ENCODE measurements at regions not wholly inside any gene's neighbourhood (a gene's known extent, or its start where the extent isn't known, plus 50 kb on each side); places are given as distances from the start of the nearest gene placed in this dataset.

DNA sequence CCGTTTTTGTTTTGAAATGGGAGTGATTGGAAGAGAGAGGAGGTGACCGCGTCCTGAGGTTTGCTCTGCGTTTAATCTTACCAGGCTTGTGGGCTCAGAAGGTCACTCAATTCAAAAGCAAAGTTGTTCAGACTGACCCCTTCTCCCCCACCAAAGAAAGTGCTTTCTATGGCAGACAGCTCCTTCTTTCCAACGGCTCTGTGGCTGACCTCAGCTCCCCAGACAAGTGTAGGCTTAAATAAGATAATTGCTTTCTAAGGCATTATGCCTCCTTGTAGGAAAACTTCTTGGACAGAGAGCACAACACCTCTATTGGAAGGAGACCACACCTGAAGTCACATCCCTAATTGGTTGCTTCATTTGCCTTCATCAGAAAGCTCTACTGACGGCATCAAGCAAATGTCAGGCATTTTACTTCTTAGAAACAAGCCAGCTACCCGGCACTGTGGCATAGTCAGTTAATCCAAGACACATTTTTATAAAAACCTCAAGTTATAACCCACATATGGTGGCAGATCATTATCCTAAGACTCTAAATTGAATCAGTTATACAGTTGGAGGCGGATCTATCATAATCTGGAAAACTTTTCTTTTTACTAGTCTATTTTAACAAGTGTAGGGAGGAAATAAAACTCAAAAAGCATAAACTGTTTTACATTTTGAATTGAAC, 94.9 kb downstream of the TMEM174 start:
- TF ChIP-seq EZH2 (IDR thresholded peaks at IDR 0.05): no peak
- TF ChIP-seq FOXP2 (optimal IDR thresholded peaks at IDR 0.05; ENCODE audit: control extremely low read depth, extremely low read length, insufficient read depth): no peak
- TF ChIP-seq POLR2AphosphoS5 (IDR thresholded peaks at IDR 0.05; ENCODE audit: borderline replicate concordance, low read depth, low read length): no peak
- Histone ChIP-seq H3K9ac (ENCODE audit: insufficient read length) (peak overlapping the region; percentile 14), H3K9me3 (ENCODE audit: low read depth, low read length) (no peaks in the 10 kb centered on the region), H3K4me3 (peak overlapping the region; percentile 6; the same call in 1 of the 2 replicates), H3K27ac (peak overlapping the region; percentile 64; the same call in 1 of the 2 replicates), H3K36me3 (ENCODE audit: insufficient read depth, low read length) (no peaks in the 10 kb centered on the region)
- DNase-seq (ENCODE audit: low read depth, low spot score): no peak

DNA sequence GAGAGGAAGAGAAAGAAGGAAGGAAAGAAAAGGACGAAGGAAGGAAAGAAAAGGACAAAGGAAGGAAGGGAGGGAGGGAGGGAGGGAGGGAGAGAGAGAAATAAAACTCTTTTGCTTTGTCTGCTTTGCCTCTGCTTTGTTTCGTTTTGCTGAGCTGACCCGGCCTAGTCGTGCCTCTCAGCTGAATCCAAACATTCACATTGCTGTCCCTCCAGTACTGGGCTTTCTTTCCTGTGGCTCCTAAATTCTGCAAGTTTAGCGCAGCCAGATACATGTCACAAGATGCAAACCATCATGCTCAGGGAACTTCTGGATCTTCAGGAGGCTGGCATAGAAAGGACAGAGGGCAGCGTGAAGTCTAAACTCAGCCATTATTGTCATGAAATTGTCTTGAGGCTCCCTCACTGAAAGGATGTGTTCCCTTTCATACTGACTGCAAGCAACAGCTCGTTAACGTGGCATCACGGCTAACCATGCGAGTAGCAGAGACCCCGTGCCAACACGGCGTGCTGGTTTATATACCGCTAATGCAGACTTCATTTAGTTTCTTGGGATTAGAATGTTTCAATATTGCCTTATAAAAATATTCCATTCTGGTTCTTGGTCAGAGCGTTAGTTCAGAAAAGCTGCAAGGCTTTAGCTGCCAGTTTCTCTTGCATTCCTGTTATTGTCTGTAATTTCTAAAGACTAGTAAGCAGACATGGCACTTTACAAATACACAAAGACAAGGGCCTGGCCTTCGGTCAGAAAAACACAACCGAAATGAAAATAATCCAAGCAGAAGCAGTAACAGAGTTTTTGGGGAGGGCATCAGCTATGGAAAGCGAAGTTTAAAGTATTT, 94.2 kb downstream of the TMEM174 start:
- H3K9ac ChIP-seq (ENCODE audit: insufficient read length): no peak overlapping the region
- H3K36me3 ChIP-seq (ENCODE audit: insufficient read depth, low read length): no peaks in the 10 kb centered on the region
- no peak for DNase-seq (ENCODE audit: low read depth, low spot score)
- H3K9me3 ChIP-seq (ENCODE audit: low read depth, low read length): no peaks in the 10 kb centered on the region
- H3K4me3 ChIP-seq: no peak overlapping the region
- H3K27ac ChIP-seq: no peak overlapping the region
- no peak for TF ChIP-seq FOXP2 (optimal IDR thresholded peaks at IDR 0.05; ENCODE audit: control extremely low read depth, extremely low read length, insufficient read depth)
- no peak for TF ChIP-seq EZH2 (IDR thresholded peaks at IDR 0.05)
- TF ChIP-seq POLR2AphosphoS5 (IDR thresholded peaks at IDR 0.05; ENCODE audit: borderline replicate concordance, low read depth, low read length): no peak

DNA sequence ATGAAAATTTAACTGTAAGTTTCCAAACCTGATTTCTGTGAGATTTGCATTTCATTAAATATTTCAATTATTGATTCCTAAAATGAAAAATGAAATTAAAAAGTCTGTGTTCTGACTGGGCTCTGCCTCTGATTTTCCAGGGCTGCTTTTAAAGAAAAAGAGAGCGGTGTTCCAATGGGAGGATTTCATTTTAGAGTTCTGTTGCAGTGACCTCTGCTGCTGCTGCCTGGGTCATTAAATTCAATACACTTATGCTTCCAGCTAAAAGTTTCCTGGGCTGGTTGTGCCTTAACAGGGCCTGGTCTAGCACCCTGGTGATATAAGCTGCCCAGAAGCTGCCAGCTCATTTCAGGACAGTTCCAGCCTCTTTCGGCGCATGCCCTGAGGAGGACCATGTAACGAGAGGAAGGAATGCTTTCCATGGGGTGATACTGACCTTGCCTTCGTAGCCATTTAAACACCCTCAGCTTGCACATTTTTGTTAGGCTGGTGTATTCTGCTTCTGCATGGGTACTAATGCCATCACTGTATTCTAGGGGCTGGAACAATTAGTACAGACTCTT, 93.3 kb downstream of the TMEM174 start:
- no peaks in the 10 kb centered on the region for H3K36me3 ChIP-seq (ENCODE audit: insufficient read depth, low read length)
- no peak overlapping the region for H3K9ac ChIP-seq (ENCODE audit: insufficient read length)
- DNase-seq (ENCODE audit: low read depth, low spot score): no peak
- H3K9me3 ChIP-seq (ENCODE audit: low read depth, low read length): no peaks in the 10 kb centered on the region
- H3K27ac ChIP-seq: no peak overlapping the region
- no peak for TF ChIP-seq POLR2AphosphoS5 (IDR thresholded peaks at IDR 0.05; ENCODE audit: borderline replicate concordance, low read depth, low read length)
- TF ChIP-seq EZH2 (IDR thresholded peaks at IDR 0.05): no peak
- no peak for TF ChIP-seq FOXP2 (optimal IDR thresholded peaks at IDR 0.05; ENCODE audit: control extremely low read depth, extremely low read length, insufficient read depth)
- H3K4me3 ChIP-seq: no peak overlapping the region

DNA sequence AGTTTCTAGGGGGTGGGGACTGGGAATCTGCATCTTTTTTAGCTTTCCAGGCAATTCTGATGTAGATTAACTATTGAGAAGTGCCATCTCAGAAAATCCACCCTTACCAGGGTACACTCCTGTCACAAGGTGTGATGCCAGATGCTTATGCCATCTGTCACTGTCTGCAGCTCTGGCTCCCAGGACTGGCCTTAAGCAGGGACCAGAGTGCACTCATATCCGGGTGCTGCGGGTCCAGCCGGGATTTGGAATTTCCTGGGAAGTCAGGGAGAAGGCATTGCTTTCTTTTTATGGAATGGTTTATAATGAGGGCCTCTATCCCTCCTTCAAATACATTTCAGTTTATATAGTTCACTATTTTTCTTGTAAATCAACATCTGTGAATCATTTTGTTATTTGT, 92.6 kb downstream of the TMEM174 start:
- Histone ChIP-seq H3K9me3 (ENCODE audit: low read depth, low read length) (no peaks in the 10 kb centered on the region), H3K4me3 (no peak overlapping the region), H3K27ac (no peak overlapping the region), H3K36me3 (ENCODE audit: insufficient read depth, low read length) (no peaks in the 10 kb centered on the region), H3K9ac (ENCODE audit: insufficient read length) (no peak overlapping the region)
- no peak for DNase-seq (ENCODE audit: low read depth, low spot score)
- TF ChIP-seq EZH2 (IDR thresholded peaks at IDR 0.05): no peak
- TF ChIP-seq POLR2AphosphoS5 (IDR thresholded peaks at IDR 0.05; ENCODE audit: borderline replicate concordance, low read depth, low read length): no peak
- no peak for TF ChIP-seq FOXP2 (optimal IDR thresholded peaks at IDR 0.05; ENCODE audit: control extremely low read depth, extremely low read length, insufficient read depth)

DNA sequence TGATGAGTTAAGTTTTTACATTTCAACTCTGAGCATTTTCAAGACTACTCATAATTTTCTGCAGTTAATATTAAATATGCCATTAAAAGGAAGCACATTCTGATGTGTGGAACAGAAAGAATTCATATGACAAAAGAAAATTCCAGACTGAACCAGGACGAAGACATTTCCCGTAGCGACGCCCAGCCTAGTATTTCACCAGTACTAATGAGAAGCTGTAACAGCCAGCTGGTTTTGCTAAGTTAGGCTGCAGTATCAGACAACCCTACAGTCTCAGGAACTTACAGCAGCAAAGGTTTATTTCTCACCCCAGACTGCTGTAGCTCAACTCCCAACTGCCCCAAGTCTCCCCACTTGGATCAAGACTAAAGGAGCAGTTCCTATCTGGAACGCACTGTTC, 91.6 kb downstream of the TMEM174 start:
- Histone ChIP-seq H3K9ac (ENCODE audit: insufficient read length) (no peak overlapping the region), H3K27ac (no peak overlapping the region), H3K9me3 (ENCODE audit: low read depth, low read length) (no peaks in the 10 kb centered on the region), H3K4me3 (no peak overlapping the region), H3K36me3 (ENCODE audit: insufficient read depth, low read length) (no peaks in the 10 kb centered on the region)
- TF ChIP-seq EZH2 (IDR thresholded peaks at IDR 0.05): no peak
- no peak for TF ChIP-seq POLR2AphosphoS5 (IDR thresholded peaks at IDR 0.05; ENCODE audit: borderline replicate concordance, low read depth, low read length)
- TF ChIP-seq FOXP2 (optimal IDR thresholded peaks at IDR 0.05; ENCODE audit: control extremely low read depth, extremely low read length, insufficient read depth): no peak
- no peak for DNase-seq (ENCODE audit: low read depth, low spot score)

DNA sequence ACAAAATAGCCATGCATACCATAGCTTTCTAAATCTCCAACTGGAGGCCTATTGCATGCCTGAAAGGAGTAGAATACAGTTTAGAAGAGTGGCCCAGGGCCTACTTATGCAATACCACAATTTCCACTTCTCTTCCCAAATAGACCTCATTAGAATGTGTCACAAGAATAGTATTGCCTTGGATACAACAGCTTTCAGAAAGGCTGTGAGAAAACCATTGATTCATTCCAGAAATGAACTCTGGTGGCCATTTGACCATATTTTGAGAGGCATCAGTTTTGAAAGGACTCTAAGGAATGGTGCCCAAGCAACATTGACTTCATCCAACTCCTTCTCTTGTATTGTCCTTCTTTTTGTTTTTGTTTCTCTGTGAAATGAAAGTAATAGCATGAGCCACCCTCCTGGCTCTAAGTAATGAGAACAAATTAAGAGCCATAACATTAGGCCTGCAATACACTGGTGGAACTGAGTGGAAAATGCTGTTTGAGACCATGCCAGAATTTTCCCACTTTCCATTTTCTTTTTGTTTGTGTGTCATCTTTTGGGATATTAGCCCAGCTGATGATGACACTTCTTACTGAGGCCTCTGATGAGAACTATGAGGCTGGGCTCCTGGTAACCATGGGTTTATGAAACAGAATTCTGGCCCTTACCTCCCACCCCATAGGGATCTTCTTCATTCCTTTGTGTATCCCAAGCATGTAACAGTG, 90.2 kb downstream of the TMEM174 start:
- DNase-seq (ENCODE audit: low read depth, low spot score): no peak
- no peak overlapping the region for H3K27ac ChIP-seq
- H3K9ac ChIP-seq (ENCODE audit: insufficient read length): no peak overlapping the region
- H3K36me3 ChIP-seq (ENCODE audit: insufficient read depth, low read length): no peaks in the 10 kb centered on the region
- H3K4me3 ChIP-seq: no peak overlapping the region
- H3K9me3 ChIP-seq (ENCODE audit: low read depth, low read length): no peaks in the 10 kb centered on the region
- TF ChIP-seq EZH2 (IDR thresholded peaks at IDR 0.05) (no peak), POLR2AphosphoS5 (IDR thresholded peaks at IDR 0.05; ENCODE audit: borderline replicate concordance, low read depth, low read length) (no peak), FOXP2 (optimal IDR thresholded peaks at IDR 0.05; ENCODE audit: control extremely low read depth, extremely low read length, insufficient read depth) (no peak)

DNA sequence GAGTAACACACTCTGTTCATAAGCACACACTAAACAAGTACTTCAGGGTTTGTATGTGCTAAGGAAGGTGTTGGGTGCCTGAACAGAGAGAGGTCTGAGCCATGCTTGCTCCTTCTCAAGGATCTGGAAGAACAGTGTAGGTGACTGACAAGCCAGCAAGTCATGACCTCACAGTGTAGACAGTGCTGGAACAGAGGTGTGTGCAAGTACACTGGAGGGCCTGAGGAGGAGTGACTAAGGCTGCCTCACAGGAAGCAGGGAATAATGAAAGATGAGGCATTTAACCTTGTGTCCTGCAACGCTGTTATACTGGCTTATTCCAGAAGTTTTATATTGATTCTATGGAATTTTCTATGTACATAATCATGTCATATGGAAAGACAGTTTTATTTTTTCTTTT, 83.9 kb downstream of the TMEM174 start:
- H3K27ac ChIP-seq: no peak overlapping the region
- no peak for TF ChIP-seq EZH2 (IDR thresholded peaks at IDR 0.05)
- TF ChIP-seq POLR2AphosphoS5 (IDR thresholded peaks at IDR 0.05; ENCODE audit: borderline replicate concordance, low read depth, low read length): no peak
- TF ChIP-seq FOXP2 (optimal IDR thresholded peaks at IDR 0.05; ENCODE audit: control extremely low read depth, extremely low read length, insufficient read depth): no peak
- no peak for DNase-seq (ENCODE audit: low read depth, low spot score)
- peaks cover 5% of the 10 kb centered on the region; the same call in 1 of the 2 replicates for H3K9me3 ChIP-seq (ENCODE audit: low read depth, low read length)
- H3K4me3 ChIP-seq: no peak overlapping the region
- H3K36me3 ChIP-seq (ENCODE audit: insufficient read depth, low read length): no peaks in the 10 kb centered on the region
- no peak overlapping the region for H3K9ac ChIP-seq (ENCODE audit: insufficient read length)

DNA sequence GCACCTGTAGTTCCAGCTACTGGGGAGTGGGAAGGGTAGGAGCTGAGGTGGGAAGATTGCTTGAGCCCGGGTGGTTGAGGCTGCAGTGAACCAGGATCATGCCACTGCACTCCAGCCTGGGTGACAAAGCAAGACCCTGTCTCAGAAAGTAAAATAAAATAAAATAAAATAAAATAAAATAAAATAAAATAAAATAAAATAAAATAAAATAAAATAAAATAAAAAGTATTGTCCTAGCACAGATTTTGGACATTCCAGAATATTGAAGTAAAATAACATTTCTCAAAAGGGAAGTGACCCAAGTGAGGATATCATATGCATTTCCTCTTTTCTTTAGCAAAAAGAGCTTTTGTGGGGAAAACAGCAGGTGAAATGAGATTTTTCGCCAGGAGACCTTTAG, 83.5 kb downstream of the TMEM174 start:
- Histone ChIP-seq H3K27ac (no peak overlapping the region), H3K36me3 (ENCODE audit: insufficient read depth, low read length) (no peaks in the 10 kb centered on the region), H3K9ac (ENCODE audit: insufficient read length) (no peak overlapping the region), H3K4me3 (no peak overlapping the region), H3K9me3 (ENCODE audit: low read depth, low read length) (peaks cover 5% of the 10 kb centered on the region; the same call in 1 of the 2 replicates)
- DNase-seq (ENCODE audit: low read depth, low spot score): no peak
- TF ChIP-seq POLR2AphosphoS5 (IDR thresholded peaks at IDR 0.05; ENCODE audit: borderline replicate concordance, low read depth, low read length) (no peak), EZH2 (IDR thresholded peaks at IDR 0.05) (no peak), FOXP2 (optimal IDR thresholded peaks at IDR 0.05; ENCODE audit: control extremely low read depth, extremely low read length, insufficient read depth) (no peak)
